OCI-LY3 (cell line): ENCODE measurements at regions not wholly inside any gene's neighbourhood (a gene's known extent, or its start where the extent isn't known, plus 50 kb on each side); places are given as distances from the start of the nearest gene placed in this dataset.

Experiments used
- CTCF ChIP-seq: fragments of 200-600, 300-600 bp; sonication (generic); IDR thresholded peaks from 2 replicates; pipeline ENCODE4 v1.5.1; 2014; ENCODE audit warnings: antibody characterized with exemption, low read length, low read depth
- EZH2phosphoT487 ChIP-seq: fragments of 200-600 bp; shearing (Covaris generic); IDR thresholded peaks from 2 replicates; pipeline ENCODE4 v1.6.1; 2018; ENCODE audit warnings: antibody characterized with exemption, mixed run types, low read depth

GRCh38 chr10:6803427-6803783, 223.3 kb upstream of the PRKCQ start:
- TF ChIP-seq CTCF (no peak), EZH2phosphoT487 (no peak)
